Rectal smooth muscle tissue (tissue), 1 donor: ENCODE measurements at regions not wholly inside any gene's neighbourhood (a gene's known extent, or its start where the extent isn't known, plus 50 kb on each side); places are given as distances from the start of the nearest gene placed in this dataset.

Experiments
- H3K27ac ChIP-seq: one replicate; pipeline ENCODE4 v1.7.0; 2013; ENCODE audit warnings: low read depth, low read length, inconsistent platforms
- H3K27me3 ChIP-seq: one replicate; pipeline ENCODE4 v1.7.0; 2013; ENCODE audit warnings: low read length; ENCODE audit not compliant: control insufficient read depth, insufficient read depth
- H3K36me3 ChIP-seq: one replicate; pipeline ENCODE4 v1.7.0; 2013; ENCODE audit warnings: low read length; ENCODE audit not compliant: control insufficient read depth, insufficient read depth
- H3K4me1 ChIP-seq: one replicate; pipeline ENCODE4 v1.7.0; 2013; ENCODE audit warnings: low read length; ENCODE audit not compliant: control insufficient read depth, insufficient read depth
- H3K4me3 ChIP-seq: one replicate; pipeline ENCODE4 v1.7.0; 2013; ENCODE audit warnings: low read length
- H3K9ac ChIP-seq: one replicate; pipeline ENCODE4 v1.7.0; 2013; ENCODE audit warnings: low read length

GRCh38 chr15:66876421-66876730 is 174.3 kb downstream of the SMAD6 start:
- no peak overlapping the region for H3K27ac ChIP-seq
- H3K9ac ChIP-seq, result no peak overlapping the region

GRCh38 chr15:66876731-66877476 is 174.9 kb downstream of the SMAD6 start:
- no peaks in the 10 kb centered on the region for H3K27me3 ChIP-seq
- H3K4me3 ChIP-seq, result no peak overlapping the region
- H3K27ac ChIP-seq, result no peak overlapping the region
- no peak overlapping the region for H3K9ac ChIP-seq
- H3K36me3 ChIP-seq, result no peaks in the 10 kb centered on the region
- H3K4me1 ChIP-seq, result peaks cover under 1% of the 10 kb centered on the region

More at GRCh38 chr15:66876421-66876730, 174.3 kb downstream of the SMAD6 start:
- Histone ChIP-seq H3K36me3 (no peaks in the 10 kb centered on the region), H3K27me3 (no peaks in the 10 kb centered on the region), H3K4me1 (no peaks in the 10 kb centered on the region), H3K4me3 (no peak overlapping the region)

- H3K27ac ChIP-seq, result no peak overlapping the region
These were observed 175.6 kb downstream of the SMAD6 start for GRCh38 chr15:66877477-66878271.

GRCh38 chr15:66878761-66879160 is 176.7 kb downstream of the SMAD6 start:
- Histone ChIP-seq H3K9ac (no peak overlapping the region), H3K27ac (no peak overlapping the region), H3K36me3 (no peaks in the 10 kb centered on the region), H3K4me1 (peaks cover 15% of the 10 kb centered on the region), H3K4me3 (no peak overlapping the region), H3K27me3 (no peaks in the 10 kb centered on the region)

More at GRCh38 chr15:66877477-66878271, 175.6 kb downstream of the SMAD6 start:
- Histone ChIP-seq H3K27me3 (no peaks in the 10 kb centered on the region), H3K36me3 (no peaks in the 10 kb centered on the region), H3K4me1 (peaks cover 8% of the 10 kb centered on the region), H3K9ac (no peak overlapping the region), H3K4me3 (no peak overlapping the region)

- no peak overlapping the region for H3K27ac ChIP-seq
- H3K4me1 ChIP-seq, result peaks cover 22% of the 10 kb centered on the region
These were observed 177.7 kb downstream of the SMAD6 start for GRCh38 chr15:66879531-66880368.

GRCh38 chr15:66880380-66881155 is 178.5 kb downstream of the SMAD6 start:
- H3K27me3 ChIP-seq, result no peaks in the 10 kb centered on the region
- H3K27ac ChIP-seq, result no peak overlapping the region
- H3K36me3 ChIP-seq, result no peaks in the 10 kb centered on the region
- H3K4me3 ChIP-seq, result no peak overlapping the region
- peaks cover 22% of the 10 kb centered on the region for H3K4me1 ChIP-seq
- H3K9ac ChIP-seq, result no peak overlapping the region

More at GRCh38 chr15:66879531-66880368, 177.7 kb downstream of the SMAD6 start:
- Histone ChIP-seq H3K36me3 (no peaks in the 10 kb centered on the region), H3K4me3 (no peak overlapping the region), H3K27me3 (no peaks in the 10 kb centered on the region), H3K9ac (no peak overlapping the region)

GRCh38 chr15:66881173-66881905 is 179.3 kb downstream of the SMAD6 start:
- Histone ChIP-seq H3K9ac (no peak overlapping the region), H3K27me3 (no peaks in the 10 kb centered on the region), H3K36me3 (no peaks in the 10 kb centered on the region), H3K27ac (no peak overlapping the region), H3K4me3 (no peak overlapping the region), H3K4me1 (peaks cover 22% of the 10 kb centered on the region)

- Histone ChIP-seq H3K36me3 (no peaks in the 10 kb centered on the region), H3K9ac (no peak overlapping the region), H3K27me3 (no peaks in the 10 kb centered on the region), H3K27ac (no peak overlapping the region), H3K4me3 (no peak overlapping the region), H3K4me1 (peaks cover 22% of the 10 kb centered on the region)
These were observed 180.4 kb downstream of the SMAD6 start for GRCh38 chr15:66882251-66883020.

- H3K36me3 ChIP-seq, result no peaks in the 10 kb centered on the region
- no peaks in the 10 kb centered on the region for H3K27me3 ChIP-seq
- no peak overlapping the region for H3K4me3 ChIP-seq
- H3K27ac ChIP-seq, result peak overlapping the region; percentile 65
- H3K4me1 ChIP-seq, result peaks cover 22% of the 10 kb centered on the region
- H3K9ac ChIP-seq, result no peak overlapping the region
These were observed 181.4 kb downstream of the SMAD6 start for GRCh38 chr15:66883284-66883911.

GRCh38 chr15:66884115-66884622 is 181.2 kb upstream of the SMAD3 start:
- Histone ChIP-seq H3K4me3 (no peak overlapping the region), H3K9ac (no peak overlapping the region), H3K27me3 (no peaks in the 10 kb centered on the region), H3K4me1 (peaks cover 22% of the 10 kb centered on the region), H3K36me3 (no peaks in the 10 kb centered on the region), H3K27ac (peak overlapping the region; percentile 65)
